HUDEP-2 (cell line): ENCODE measurements at regions not wholly inside any gene's neighbourhood (a gene's known extent, or its start where the extent isn't known, plus 50 kb on each side); places are given as distances from the start of the nearest gene placed in this dataset.

Experiments
- DNase-seq, 76 experiments: peaks; one replicate each; lab custom pipeline; 2025; ENCODE audit not compliant: unreplicated experiment in 76 of 76; lab: John Stamatoyannopoulos, UW

DNA sequence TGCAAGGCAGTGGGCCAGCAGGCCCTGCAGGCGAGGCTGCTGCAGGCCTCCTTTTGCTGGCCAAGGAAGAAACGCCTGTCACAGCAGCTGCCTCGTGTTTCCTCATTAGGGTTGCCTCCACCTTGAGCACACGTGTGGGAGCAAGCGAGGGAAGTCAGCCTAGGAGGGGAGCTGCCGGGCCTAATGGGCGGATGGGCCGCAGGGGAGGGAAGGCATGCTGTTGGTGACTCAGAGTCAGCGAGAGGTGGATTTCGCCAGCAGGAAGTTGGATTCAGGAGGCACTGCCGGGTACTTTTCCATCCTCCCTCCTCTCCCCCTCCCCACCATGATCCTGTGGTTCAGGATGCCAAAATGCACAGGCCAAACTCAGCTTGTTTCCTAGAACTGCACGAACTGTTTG is 498.7 kb downstream of the METTL15 start:
- no peak for DNase-seq

DNA sequence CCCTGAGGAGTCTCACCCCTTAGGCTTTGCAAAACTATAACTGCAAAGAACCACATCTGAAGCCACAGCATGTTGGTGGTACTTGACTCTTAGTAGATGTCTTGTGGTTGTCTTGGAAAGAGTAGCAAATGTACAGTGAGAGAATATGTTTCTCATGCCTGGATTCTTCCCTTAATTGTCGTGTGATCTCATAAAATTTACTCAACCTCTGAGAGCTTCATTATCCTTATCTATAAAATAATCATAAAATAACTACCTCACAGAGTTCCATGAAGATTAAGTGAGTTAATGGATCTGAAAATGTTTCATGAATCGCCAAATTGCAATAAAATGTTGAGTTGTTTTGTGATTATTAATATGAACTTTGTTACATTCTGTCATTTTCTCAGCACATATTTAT is 491.5 kb downstream of the METTL15 start:
- no peak for DNase-seq

DNA sequence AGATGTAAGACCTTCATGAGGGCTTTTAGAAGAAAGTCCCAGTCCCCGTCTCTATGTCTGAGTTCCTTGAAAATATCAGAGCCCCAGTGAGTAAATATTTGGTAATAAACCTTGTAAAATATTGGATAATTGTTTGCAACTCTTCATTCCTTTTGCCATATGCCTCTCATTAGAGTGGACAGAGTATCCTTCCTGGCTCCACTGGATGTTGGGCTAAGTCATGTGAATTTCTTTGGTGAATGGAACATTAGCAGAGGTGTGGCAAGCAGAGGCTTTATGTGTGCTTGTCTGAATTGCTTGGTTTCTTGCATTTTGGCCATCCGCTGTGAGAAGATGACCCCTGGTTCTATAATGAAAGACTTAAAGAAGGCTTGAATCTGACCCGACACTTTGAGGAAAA is 490.3 kb downstream of the METTL15 start:
- DNase-seq, result no peak

DNA sequence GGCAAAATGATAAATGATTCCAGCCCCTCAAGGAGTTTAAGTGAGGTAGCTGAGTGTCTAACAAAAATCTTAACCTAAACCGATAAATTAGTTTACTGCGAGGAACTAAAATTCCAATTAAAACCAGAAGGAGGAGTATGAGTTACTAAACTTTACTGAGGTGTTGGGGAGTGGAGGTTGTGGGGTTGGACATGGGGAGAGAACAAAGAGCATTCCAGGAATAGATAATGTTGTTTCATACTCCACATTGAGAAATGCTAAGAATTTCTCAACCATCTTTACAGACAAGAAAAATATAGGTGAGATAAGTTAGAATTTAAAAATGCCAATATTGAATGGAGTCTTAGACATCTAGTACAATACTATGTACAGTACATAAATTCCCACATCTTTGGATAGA is 488.6 kb downstream of the METTL15 start:
- no peak for DNase-seq

DNA sequence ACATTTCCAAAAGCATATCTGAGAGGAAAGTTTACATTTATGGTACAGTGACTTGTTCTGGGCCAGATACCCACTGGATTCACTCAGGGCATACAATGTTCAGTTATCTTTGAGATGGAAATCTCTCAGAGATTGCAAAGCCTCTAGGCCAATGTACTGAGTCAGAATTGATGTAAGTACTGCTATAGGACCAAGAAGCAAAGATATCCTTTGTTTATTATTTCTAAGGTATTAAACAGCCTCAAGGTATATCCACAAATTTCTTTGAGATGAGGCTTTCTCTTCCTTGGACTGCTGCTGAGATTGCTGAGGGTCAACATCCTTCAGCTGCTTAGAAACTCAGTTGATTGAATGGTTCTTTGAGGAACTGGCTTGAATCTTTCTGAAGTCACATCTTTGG is 484.0 kb downstream of the METTL15 start:
- DNase-seq, result no peak

DNA sequence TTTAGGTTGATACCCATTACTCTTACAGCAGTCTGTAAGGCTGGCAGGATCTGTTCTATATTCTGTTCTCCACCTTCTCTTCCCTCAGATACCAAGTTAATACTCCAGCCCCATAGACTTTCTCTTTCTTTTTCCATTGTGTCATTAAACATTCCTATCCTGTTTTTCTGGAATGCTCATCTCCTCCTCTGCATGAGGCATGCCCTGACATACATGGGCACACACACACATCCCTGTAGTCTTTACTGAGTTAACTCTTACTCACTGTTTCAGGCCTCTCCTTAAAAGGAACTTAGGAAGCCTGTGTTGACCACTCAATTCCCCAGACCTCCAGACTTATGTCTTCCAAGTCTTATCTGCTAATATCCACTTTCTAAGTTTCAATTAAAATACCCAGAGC is 476.8 kb downstream of the METTL15 start:
- DNase-seq, result no peak

DNA sequence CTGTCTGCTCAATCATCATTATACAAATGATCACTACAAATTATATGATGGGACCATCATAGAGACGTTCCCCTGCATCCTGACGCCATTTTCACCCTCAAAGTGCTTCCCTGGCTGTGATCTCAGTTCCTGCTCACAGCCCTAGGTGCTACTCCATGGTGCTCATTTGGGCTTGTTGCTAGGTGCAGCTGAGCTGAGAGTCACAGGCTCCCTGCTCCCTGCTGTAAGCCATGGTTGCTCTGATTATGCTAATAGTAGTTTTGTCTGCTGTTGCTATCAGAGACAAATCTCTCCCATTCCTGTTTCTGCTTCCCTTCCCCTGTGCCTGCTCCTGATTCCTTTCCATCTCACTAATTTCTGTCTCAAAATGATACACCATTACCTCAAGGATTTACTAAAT is 474.3 kb downstream of the METTL15 start:
- no peak for DNase-seq

DNA sequence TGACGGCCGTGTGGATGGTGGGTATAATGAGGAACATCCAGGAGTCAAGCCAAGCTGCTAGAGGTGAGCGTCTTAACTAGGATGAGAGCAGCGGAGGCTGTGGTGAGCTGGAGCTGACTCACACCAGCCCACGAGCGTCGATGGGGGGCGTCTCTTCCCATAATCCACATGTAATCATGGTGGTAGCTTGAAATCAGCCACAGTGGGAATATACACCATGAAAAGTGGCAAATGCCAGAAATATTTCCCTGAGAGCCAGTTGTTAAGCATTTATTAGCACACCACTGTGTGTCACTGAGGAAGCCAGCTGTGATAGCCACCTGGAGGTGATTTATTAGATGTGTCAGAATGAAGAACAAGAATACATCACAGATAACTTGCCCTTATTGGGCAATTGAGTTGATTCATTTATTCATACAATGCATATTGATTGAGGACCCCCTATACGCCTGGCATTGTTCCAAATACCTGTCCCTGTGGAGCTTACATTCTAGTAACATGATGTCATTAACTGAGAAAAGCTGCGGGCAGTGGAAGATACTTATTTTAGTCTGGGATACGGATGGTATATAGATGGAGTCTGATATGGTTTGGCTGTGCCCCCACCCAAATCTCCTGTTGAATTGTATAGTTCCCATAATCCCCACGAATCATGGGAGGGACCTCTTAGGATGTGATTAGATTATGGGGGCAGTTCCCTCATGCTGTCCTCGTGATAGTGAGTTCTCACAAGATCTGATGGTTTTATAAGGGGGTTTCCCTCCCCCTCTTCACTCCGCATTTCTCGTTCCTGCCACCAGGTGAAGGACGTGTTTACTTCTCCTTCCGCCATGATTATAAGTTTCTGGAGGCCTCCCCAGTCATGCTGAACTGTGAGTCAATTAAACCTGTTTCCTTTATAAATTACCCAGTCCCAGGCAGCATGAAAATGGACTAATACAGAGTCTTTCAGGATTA is 473.4 kb downstream of the METTL15 start:
- DNase-seq, result no peak

DNA sequence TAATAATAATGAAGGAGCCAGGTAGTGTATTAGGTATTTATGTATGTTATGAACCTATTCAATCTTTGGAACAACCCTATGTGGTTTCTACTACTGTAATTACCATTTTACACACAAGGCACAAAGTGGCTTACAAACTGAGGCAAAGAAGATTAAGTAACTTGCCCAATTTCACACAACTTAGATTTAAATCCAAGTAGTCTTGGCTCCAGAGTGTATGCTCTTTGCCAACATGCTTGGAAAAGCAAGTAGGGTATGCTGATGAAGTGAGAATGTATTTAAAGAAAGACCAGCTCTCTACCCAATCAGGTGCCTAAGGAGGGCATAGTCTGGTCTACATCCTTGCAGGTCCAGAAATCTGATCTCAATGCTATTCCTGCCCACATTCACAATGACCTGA is 463.2 kb downstream of the METTL15 start:
- DNase-seq, result no peak

DNA sequence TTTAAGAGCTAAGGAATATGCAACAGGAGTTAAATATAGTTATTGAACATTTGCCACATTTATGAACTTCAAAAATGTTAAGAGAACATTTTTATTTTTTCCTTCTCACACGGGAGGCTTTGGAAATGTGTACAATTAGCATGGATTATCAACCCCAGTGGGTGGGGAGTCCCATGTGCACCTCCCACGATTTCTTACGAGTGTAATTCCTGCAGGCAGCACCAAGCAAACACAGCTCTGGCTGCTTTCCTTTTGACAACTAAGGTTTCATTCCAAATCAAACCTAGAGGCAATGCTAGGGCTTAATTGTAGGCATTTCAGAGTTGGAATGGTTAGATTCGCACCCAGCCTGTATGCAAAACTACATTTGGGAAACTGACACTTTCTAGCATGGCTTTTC is 460.9 kb downstream of the METTL15 start:
- no peak for DNase-seq

DNA sequence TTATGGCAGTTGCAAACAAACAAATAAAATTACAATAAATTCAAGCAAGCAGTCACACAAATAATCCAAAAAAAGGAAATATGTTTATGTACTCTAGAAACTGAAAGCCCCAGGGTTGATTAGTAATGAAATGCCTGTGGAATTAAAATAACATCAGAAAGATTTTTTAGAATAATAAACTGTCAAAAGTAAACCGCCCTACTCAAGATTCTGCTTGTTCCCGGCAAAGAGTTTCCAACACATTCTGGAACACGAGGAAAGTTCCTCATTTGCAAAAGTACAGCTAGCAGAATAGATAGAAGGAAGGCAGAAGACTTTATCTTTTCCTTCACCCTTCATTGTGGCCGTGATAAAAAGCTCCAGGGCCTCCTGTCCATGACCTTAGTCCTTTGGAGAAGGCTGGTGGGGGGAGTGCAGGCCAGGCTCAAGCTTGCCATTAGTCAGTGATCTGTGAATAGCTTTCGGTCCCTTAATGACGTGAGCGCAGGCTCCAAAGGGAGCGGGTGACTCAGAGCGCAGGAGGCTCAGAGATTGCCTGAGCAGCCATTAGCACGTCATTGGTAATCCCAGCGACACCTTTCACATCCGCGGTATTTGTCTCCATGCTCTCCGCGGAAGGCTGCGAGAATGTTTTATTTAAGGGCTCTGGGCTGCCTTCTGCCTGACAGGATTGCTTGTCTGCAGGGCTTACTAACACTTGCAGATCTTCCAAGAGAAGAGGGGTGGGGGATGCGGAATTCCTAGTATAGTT is 458.3 kb downstream of the METTL15 start:
- DNase-seq, result no peak

DNA sequence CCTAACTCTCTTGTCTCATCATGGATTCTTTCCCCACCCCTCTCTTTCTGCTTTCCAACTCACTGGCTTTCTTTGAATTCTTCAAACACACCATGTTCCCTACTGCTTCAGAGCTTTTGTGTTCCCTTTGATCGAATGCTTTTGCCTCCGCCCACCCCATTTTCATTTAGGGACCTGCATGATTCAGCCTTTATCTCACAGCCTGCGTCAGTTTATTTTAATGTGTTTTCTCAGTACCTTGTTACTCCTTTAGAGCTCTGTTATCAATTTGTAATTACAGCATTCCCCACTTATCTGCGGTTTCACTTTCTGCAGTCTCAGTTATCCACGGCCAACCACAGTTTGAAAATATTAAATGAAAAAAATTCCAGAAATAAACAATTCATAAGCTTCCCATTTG is 451.3 kb downstream of the METTL15 start:
- no peak for DNase-seq

DNA sequence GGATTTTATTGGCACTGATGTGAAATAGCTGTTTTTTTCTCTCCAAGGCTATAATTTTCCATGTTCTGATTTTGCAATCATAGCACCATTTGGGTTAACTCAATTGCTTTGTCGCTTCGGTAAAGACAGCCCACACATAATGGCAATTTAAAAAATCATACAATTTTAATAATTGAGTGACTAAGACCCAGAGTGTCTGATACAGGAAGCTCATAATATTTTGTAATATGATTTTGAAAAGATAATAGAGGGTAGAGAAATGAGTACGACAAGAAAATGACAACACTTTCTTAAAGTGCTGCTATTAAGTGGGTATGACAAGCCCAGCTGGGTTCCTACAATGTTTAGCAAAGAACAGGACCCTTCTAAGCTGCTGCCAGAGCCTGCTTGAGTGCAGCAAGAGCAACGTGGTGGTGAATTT is 439.1 kb downstream of the METTL15 start:
- no peak for DNase-seq

DNA sequence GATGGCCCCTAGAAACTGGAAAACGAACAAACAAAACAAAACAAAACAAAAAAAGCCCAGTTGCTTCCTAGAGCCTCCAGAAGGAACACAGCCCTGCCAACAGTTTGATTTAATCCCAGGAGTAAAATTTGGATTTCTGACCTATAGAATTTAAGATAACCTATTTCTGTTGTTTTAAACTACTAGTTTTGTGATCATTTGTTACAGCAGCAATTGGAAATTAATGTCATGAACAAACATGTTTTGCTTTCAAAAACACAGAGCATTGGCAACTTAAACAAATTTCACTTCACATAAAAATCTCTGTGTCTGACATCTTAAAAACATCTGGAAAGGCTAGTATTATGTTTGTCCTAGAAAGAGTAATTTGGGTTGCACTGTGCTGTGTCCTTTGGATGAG is 437.3 kb downstream of the METTL15 start:
- DNase-seq, result no peak

DNA sequence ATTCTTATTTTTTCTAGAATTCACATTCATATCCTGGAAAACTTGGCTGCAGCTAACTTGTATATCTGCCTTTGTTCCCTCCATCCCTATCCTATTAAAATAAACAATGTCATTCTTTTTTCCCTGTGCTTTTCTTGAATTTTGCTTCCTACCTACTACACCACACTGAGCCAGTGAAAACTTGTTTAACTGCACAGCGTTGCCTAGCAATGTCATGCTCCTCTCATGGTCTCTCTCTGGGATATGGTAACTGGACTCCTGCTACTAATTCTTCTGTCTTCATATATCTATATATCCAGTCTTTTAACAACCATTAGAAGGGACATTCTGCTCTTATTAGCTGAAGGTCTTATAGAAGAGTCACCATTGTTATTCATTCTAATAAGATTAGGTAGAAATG is 434.4 kb downstream of the METTL15 start:
- DNase-seq, result no peak

DNA sequence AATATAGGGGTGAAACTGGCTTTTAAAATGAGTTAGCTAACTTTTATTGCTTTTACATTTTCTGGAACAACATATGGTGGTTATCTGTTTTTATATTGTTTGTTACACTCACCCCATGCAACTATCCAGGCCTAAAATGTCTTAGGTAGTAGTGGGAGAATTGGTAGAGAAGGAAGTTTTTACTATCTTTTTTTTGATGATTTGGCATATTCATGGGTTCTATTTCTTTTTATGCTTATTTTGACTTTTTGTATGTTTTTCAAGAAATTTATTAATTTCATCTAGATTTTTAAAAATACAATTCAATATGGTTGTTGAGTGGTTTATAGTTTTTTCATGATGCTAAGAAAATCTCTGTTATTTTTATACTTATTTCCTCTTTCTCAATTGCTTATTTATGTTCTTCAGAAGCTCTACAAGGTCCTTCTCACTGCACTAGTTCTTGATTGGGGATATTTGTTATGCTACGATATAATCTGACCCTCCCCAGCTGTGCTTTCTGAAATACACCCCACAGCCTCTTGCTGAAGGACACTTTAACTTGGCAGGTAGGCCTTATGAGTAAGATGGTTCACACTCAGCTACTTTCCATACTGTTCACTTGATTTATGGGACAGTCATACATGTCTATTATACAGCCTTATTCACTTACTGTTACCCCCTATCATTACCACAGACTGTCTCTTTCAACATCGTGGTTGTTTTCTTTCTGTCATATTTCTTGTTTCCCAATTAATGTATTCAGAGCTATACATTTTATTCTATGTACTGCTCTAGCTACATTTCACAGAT is 431.2 kb downstream of the METTL15 start:
- DNase-seq, result no peak

DNA sequence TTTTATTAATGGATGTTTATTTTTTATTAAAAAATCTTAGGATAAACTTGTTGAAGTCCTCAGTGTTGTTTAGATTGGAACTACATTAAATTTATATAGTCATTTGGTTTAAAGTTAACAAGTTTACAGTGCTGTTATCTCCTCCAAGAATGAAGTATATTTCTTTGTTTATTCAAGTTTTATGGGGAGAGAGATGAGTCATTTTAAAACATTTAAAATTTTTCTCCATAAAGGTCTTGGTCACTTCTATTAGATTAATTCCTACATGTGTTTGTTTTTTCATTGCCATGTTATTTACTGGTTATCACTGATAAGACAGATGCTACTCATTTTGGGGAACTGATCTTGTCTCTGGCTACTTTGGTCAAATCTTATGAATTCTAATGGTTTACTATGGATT is 429.6 kb downstream of the METTL15 start:
- DNase-seq, result no peak

DNA sequence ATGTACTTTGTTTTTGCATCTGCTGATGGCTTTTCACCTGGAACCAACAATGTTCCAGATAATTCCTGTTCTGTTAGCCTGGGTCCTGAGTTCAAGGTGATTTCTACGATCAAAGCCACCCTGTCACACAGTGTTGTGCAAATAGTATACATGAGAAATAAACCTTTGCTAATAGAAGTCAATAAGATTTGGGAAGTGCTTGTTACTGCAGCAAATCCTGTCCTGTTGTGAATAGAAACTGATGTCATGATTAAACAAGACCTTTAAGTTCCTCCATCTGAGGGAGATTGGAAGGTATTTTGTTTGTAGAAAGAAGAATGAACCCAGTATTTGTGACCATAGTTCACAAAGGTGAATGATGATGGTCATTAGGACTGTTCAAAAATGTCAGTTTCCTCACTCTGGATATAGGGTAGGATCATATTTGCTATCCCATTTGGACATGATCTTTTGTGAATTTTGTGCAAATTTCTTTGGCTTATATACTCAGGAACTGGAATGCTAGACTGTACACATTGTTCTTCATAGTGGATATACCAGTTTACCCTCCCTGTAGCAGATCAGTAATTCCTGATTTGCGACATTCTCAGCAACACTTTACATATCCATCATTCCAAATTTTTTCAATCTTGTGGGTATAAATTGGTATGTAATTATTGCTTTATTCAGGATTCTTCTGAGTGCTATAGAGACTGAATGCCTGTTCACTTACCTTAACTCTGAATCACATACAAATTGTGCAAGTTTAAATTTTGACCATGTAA is 428.5 kb downstream of the METTL15 start:
- DNase-seq, result no peak

DNA sequence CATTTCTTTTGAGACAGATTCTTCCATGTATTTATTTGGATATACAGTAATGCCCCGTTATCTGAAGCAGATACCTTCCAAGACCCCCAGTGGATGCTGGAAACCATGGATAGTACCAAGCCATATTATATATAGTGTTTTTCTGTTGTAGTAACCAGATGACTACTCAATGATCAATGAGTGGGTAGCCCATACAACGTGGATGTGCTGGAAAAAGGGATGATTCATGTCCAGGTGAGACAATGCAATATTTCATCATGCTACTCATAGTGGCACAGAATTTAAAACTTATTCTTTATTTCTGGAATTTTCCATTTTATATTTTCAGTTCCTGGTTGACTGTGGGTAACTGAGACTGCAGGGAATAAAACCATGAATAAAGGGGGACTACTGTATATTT is 427.5 kb downstream of the METTL15 start:
- DNase-seq, result no peak
